Keratinocyte (primary cell): ENCODE measurements at regions not wholly inside any gene's neighbourhood (a gene's known extent, or its start where the extent isn't known, plus 50 kb on each side); places are given as distances from the start of the nearest gene placed in this dataset.

Experiments used
- DNase-seq: peaks from one replicate; pipeline ENCODE4 v3.0.0-alpha.2; 2011; ENCODE audit warnings: low read depth, missing footprints, low spot score
- FAIRE-seq: peaks from 2 replicates; lab custom pipeline; 2011; peaks lifted over from hg19 to GRCh38; lab: Jason Lieb, UNC
- H2AFZ ChIP-seq: 2 replicates; pipeline ENCODE4 v1.6.0; 2012; ENCODE audit warnings: low read length, control low read depth, inconsistent platforms; ENCODE audit not compliant: control insufficient read depth
- H3K27ac ChIP-seq: 2 replicates; pipeline ENCODE4 v1.5.1; 2011; ENCODE audit warnings: low read length; ENCODE audit not compliant: control insufficient read depth, insufficient read depth
- H3K27me3 ChIP-seq: 3 replicates; pipeline ENCODE4 v1.6.0; 2011; ENCODE audit warnings: low read length; ENCODE audit not compliant: control insufficient read depth, insufficient read depth; ENCODE audit errors: extremely low read depth
- H3K36me3 ChIP-seq, 2 experiments: 2 replicates in 1 of 2; 3 replicates in 1 of 2; pipeline ENCODE4 v1.5.1; 2011; ENCODE audit warnings: low read length in 2 of 2, mild to moderate bottlenecking in 1 of 2; ENCODE audit not compliant: control insufficient read depth in 2 of 2, insufficient read depth in 2 of 2; ENCODE audit errors: extremely low read depth in 1 of 2
- H3K4me1 ChIP-seq: 3 replicates; pipeline ENCODE4 v1.5.1; 2011; ENCODE audit warnings: low read length; ENCODE audit not compliant: control insufficient read depth, insufficient read depth; ENCODE audit errors: extremely low read depth
- H3K4me2 ChIP-seq: 3 replicates; pipeline ENCODE4 v1.6.0; 2011; ENCODE audit warnings: low read depth, low read length; ENCODE audit not compliant: control insufficient read depth, insufficient read depth; ENCODE audit errors: extremely low read depth
- H3K4me3 ChIP-seq, 3 experiments: fragments of 200-600 bp in 1 of 3; sonication (generic) in 1 of 3; 2 replicates in 2 of 3; 3 replicates in 1 of 3; pipeline ENCODE4 v1.5.1; 2011 to 2016; ENCODE audit warnings: low read length in 3 of 3, mild to moderate bottlenecking in 3 of 3, control low read depth in 2 of 3, inconsistent platforms in 1 of 3, low read depth in 1 of 3, mixed read lengths in 1 of 3, mixed run types in 1 of 3, moderate library complexity in 1 of 3; ENCODE audit not compliant: control insufficient read depth in 2 of 3, insufficient read depth in 2 of 3; ENCODE audit errors: extremely low read depth in 1 of 3
- H3K79me2 ChIP-seq: 2 replicates; pipeline ENCODE4 v1.6.0; 2012; ENCODE audit warnings: low read length; ENCODE audit not compliant: control insufficient read depth, insufficient read depth
- H3K9ac ChIP-seq: 3 replicates; pipeline ENCODE4 v1.6.0; 2011; ENCODE audit warnings: low read length; ENCODE audit not compliant: control insufficient read depth, insufficient read depth; ENCODE audit errors: extremely low read depth
- H3K9me1 ChIP-seq: 3 replicates; pipeline ENCODE4 v1.6.0; 2011; ENCODE audit warnings: low read length; ENCODE audit not compliant: control insufficient read depth, insufficient read depth; ENCODE audit errors: extremely low read depth
- H3K9me3 ChIP-seq: 2 replicates; pipeline ENCODE4 v1.5.1; 2012; ENCODE audit warnings: low read depth, low read length; ENCODE audit not compliant: control insufficient read depth
- H4K20me1 ChIP-seq: 3 replicates; pipeline ENCODE4 v1.6.0; 2011; ENCODE audit warnings: low read length; ENCODE audit not compliant: control insufficient read depth, insufficient read depth; ENCODE audit errors: extremely low read depth
- EZH2 ChIP-seq: IDR thresholded peaks from one replicate; pipeline ENCODE4 v1.6.1; 2012; ENCODE audit warnings: inconsistent platforms, mild to moderate bottlenecking, low read length, moderate library complexity
- dilution Hi-C: fragments of 300-500 bp; cut with MboI; formaldehyde crosslinking; loops from one replicate; pipeline ENCODE4 v1.7.0; 2020; ENCODE audit warnings: low sequenced_read_pairs; ENCODE audit not compliant: extremely low pct_ligation_motif_present
- TF ChIP-seq, protein P1 (sequence below), 3 experiments: IDR thresholded peaks in 1 of 3; conservative IDR thresholded peaks in 1 of 3; optimal IDR thresholded peaks in 1 of 3; 2 replicates in 2 of 3; 3 replicates in 1 of 3; pipeline versions ENCODE3 to v1.5.1; 2011; ENCODE audit warnings: low read length in 3 of 3, mild to moderate bottlenecking in 3 of 3, moderate library complexity in 2 of 3, control low read depth in 1 of 3, inconsistent platforms in 1 of 3; ENCODE audit not compliant: insufficient read depth in 2 of 3; ENCODE audit errors: extremely low read depth in 1 of 3

DNA sequence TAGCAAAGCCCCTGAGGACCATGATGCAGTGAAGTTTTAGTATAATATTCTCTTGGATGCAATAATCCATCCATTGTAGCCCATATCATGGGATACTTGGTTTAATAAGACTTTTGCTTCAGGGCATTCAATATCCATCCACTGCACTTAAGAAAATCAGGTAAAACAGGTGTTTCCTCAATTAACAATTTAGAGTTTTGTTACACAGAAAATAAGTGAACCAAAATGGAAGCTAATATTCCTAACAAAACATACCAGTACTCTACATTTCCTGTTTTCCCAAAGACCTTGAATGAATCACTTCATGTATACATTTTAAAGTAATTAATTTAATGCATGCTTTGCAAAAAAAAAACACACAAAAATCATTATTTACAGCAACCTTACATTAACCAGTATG lies 305.6 kb downstream of the NR2F1-AS1 start:
- H2AFZ ChIP-seq = no peak overlapping the region
- no peak for DNase-seq
- no peak overlapping the region for H3K4me3 ChIP-seq
- H4K20me1 ChIP-seq = no peaks in the 10 kb centered on the region
- H3K9ac ChIP-seq = no peak overlapping the region
- H3K36me3 ChIP-seq = no peaks in the 10 kb centered on the region
- H3K9me3 ChIP-seq = peaks cover 5% of the 10 kb centered on the region
- no peaks in the 10 kb centered on the region for H3K79me2 ChIP-seq
- no peaks in the 10 kb centered on the region for H3K9me1 ChIP-seq
- TF ChIP-seq, protein P1, sequence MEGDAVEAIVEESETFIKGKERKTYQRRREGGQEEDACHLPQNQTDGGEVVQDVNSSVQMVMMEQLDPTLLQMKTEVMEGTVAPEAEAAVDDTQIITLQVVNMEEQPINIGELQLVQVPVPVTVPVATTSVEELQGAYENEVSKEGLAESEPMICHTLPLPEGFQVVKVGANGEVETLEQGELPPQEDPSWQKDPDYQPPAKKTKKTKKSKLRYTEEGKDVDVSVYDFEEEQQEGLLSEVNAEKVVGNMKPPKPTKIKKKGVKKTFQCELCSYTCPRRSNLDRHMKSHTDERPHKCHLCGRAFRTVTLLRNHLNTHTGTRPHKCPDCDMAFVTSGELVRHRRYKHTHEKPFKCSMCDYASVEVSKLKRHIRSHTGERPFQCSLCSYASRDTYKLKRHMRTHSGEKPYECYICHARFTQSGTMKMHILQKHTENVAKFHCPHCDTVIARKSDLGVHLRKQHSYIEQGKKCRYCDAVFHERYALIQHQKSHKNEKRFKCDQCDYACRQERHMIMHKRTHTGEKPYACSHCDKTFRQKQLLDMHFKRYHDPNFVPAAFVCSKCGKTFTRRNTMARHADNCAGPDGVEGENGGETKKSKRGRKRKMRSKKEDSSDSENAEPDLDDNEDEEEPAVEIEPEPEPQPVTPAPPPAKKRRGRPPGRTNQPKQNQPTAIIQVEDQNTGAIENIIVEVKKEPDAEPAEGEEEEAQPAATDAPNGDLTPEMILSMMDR (optimal IDR thresholded peaks at IDR 0.05 in 1 of 3, IDR thresholded peaks at IDR 0.05 in 1 of 3, conservative IDR thresholded peaks at IDR 0.05 in 1 of 3; ENCODE audit: extremely low read depth in 1 of 3, insufficient read depth in 2 of 3, low read length in 3 of 3) = no peak
- no peak for TF ChIP-seq EZH2
- H3K4me2 ChIP-seq = no peak overlapping the region
- dilution Hi-C loops = no loop called here
- H3K4me1 ChIP-seq = peaks cover 19% of the 10 kb centered on the region
- no peaks in the 10 kb centered on the region for H3K27me3 ChIP-seq
- no peak for FAIRE-seq
- H3K27ac ChIP-seq = no peak overlapping the region

DNA sequence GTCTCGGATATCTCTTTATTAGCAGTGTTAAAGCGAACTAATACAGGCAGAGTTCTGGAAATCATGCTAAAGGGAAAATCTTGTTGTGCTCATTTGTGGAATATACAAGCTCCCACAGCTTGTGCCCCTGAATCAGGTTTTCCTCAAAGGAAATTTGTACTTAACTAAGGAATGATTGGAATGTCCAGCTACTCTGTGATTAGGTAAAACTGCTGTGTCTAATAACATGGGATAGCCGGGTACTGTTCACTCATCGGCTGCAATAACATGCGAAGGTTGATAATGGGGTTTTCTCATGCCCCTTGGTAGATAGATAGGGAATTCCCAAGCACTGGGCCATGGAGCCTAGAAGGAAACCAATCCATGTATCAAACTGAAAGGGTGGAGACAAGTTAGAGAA lies 306.7 kb downstream of the NR2F1-AS1 start:
- no peaks in the 10 kb centered on the region for H3K79me2 ChIP-seq
- no peak for TF ChIP-seq EZH2
- TF ChIP-seq, protein P1 (optimal IDR thresholded peaks at IDR 0.05 in 1 of 3, IDR thresholded peaks at IDR 0.05 in 1 of 3, conservative IDR thresholded peaks at IDR 0.05 in 1 of 3; ENCODE audit: extremely low read depth in 1 of 3, insufficient read depth in 2 of 3, low read length in 3 of 3) = no peak
- no peaks in the 10 kb centered on the region for H3K27me3 ChIP-seq
- no peaks in the 10 kb centered on the region for H3K36me3 ChIP-seq
- peak overlapping the region; percentile 41 for H2AFZ ChIP-seq
- peaks cover 19% of the 10 kb centered on the region for H3K4me1 ChIP-seq
- dilution Hi-C loops = no loop called here
- no peak overlapping the region for H3K4me3 ChIP-seq
- H3K9me3 ChIP-seq = peaks cover 5% of the 10 kb centered on the region
- H3K4me2 ChIP-seq = peak overlapping the region; percentile 6
- FAIRE-seq (peak; percentile 53), DNase-seq (no peak)
- H4K20me1 ChIP-seq = no peaks in the 10 kb centered on the region
- H3K9ac ChIP-seq = no peak overlapping the region
- no peak overlapping the region for H3K27ac ChIP-seq
- H3K9me1 ChIP-seq = no peaks in the 10 kb centered on the region
